Ovary (tissue), 3 donors: ENCODE measurements at regions not wholly inside any gene's neighbourhood (a gene's known extent, or its start where the extent isn't known, plus 50 kb on each side); places are given as distances from the start of the nearest gene placed in this dataset.

Experiments used
- EP300 ChIP-seq: sonication (generic); formaldehyde crosslinking; IDR thresholded peaks from one replicate; pipeline ENCODE4 v1.6.1; 2017; ENCODE audit warnings: antibody characterized with exemption
- POLR2A ChIP-seq: fragments of 450-650 bp; IDR thresholded peaks from one replicate; pipeline ENCODE4 v1.6.1; 2017; ENCODE audit warnings: antibody characterized with exemption, mild to moderate bottlenecking, moderate library complexity
- TF ChIP-seq, protein P1 (sequence below), 3 donors: fragments of 450-650 bp in 2 of 3; fragments of 200-600 bp in 1 of 3; IDR thresholded peaks; one replicate each; pipeline versions ENCODE4 v1.5.1 to v1.8.0; 2016 to 2022; ENCODE audit warnings: antibody characterized with exemption in 3 of 3, mild to moderate bottlenecking in 1 of 3
- donor health status: DM: no; HTN: no; CAD: no.

DNA sequence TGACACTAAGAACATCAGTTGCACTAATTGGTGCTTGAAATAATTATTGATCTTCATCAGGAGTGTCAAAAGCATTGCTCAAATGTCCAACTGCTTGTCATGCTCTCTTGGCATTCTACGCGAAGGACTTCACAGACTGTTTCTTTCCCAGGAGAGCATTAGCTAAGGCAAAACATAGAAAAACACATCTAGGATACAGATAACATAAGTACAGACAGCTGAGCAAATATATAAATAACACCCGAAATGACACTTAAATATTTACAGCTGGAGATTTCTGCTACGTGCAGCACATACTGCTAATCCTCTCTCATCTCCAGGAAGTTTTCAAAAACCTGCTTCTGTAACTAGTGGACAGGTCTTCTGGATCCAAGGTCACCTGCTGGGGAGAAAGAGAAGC is 120.0 kb upstream of the PRMT8 start:
- TF ChIP-seq EP300 (no peak), POLR2A (no peak)
- TF ChIP-seq, protein P1, sequence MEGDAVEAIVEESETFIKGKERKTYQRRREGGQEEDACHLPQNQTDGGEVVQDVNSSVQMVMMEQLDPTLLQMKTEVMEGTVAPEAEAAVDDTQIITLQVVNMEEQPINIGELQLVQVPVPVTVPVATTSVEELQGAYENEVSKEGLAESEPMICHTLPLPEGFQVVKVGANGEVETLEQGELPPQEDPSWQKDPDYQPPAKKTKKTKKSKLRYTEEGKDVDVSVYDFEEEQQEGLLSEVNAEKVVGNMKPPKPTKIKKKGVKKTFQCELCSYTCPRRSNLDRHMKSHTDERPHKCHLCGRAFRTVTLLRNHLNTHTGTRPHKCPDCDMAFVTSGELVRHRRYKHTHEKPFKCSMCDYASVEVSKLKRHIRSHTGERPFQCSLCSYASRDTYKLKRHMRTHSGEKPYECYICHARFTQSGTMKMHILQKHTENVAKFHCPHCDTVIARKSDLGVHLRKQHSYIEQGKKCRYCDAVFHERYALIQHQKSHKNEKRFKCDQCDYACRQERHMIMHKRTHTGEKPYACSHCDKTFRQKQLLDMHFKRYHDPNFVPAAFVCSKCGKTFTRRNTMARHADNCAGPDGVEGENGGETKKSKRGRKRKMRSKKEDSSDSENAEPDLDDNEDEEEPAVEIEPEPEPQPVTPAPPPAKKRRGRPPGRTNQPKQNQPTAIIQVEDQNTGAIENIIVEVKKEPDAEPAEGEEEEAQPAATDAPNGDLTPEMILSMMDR (IDR thresholded peaks at IDR 0.05): no peak
